ENCODE measurements at regions not wholly inside any gene's neighbourhood (a gene's known extent, or its start where the extent isn't known, plus 50 kb on each side); places are given as distances from the start of the nearest gene placed in this dataset.

DNA sequence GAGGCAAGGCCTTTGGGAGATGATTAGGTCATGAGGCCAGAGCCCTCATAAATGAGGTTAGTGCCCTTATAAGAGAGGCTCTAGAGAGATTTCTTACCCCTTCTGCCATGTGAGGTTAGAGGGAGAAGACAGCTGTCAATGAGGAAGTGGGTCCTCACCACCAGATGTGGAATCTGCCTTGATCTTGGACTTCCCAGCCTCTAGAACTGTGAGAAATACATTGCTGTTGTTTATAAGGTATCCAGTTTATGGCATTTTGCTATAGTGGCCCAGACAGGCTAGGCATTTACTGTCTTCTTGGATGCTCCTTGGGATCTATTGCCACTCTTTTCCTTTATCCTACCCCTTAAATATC, 57.1 kb upstream of the CITED2 start:
- no peaks in the 10 kb centered on the region for H3K9me3 ChIP-seq
- H3K27me3 ChIP-seq (replicated peaks; ENCODE audit: insufficient read depth) = no peaks in the 10 kb centered on the region
- DNase-seq (ENCODE audit: low spot score) = no peak
- intact Hi-C loops (cut with DNase I) = no loop called here
- TF ChIP-seq, protein P1, sequence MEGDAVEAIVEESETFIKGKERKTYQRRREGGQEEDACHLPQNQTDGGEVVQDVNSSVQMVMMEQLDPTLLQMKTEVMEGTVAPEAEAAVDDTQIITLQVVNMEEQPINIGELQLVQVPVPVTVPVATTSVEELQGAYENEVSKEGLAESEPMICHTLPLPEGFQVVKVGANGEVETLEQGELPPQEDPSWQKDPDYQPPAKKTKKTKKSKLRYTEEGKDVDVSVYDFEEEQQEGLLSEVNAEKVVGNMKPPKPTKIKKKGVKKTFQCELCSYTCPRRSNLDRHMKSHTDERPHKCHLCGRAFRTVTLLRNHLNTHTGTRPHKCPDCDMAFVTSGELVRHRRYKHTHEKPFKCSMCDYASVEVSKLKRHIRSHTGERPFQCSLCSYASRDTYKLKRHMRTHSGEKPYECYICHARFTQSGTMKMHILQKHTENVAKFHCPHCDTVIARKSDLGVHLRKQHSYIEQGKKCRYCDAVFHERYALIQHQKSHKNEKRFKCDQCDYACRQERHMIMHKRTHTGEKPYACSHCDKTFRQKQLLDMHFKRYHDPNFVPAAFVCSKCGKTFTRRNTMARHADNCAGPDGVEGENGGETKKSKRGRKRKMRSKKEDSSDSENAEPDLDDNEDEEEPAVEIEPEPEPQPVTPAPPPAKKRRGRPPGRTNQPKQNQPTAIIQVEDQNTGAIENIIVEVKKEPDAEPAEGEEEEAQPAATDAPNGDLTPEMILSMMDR (IDR thresholded peaks at IDR 0.05) = no peak
- TF ChIP-seq POLR2A (IDR thresholded peaks at IDR 0.05) (no peak), POLR2AphosphoS5 (IDR thresholded peaks at IDR 0.05) (no peak)
- no peaks in the 10 kb centered on the region for H3K4me1 ChIP-seq (replicated peaks)
- no peak overlapping the region for H3K4me3 ChIP-seq
- no peak overlapping the region for H3K27ac ChIP-seq
- H3K36me3 ChIP-seq = no peaks in the 10 kb centered on the region

DNA sequence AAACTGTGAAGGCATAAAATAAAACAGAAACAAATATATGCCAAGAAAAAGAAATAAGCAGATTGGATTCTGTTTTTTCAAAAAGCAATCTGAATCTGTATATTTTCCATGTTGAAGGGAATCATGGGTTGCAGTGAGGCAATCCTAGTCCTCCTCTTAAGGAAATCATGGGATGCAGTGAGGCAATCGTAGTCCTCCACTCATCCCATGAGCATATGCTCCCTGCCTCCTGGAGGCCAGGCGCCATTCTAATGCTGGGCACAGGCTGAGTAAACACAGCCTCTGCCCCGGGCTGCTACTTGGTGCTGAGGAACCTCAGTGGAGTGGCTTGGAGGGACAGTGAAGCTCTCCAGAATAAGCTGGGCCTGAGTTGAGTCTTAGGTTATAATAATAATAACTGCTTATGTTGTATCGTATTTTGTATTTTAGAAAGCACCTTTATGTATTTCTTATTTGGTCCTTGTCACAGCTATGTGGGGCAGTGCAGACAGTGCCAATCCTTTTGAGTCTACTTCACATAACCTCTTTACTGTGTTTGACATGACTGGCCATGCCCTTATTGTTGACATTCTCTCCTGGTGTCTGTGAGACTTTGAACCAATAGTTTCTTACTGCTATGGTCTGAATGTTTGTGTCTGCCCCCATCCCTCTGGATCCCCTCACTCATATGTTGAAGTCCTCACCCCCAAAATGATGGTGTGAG, 56.6 kb upstream of the CITED2 start:
- Histone ChIP-seq H3K4me1 (replicated peaks) (no peaks in the 10 kb centered on the region), H3K4me3 (no peak overlapping the region), H3K27ac (no peak overlapping the region), H3K27me3 (replicated peaks; ENCODE audit: insufficient read depth) (no peaks in the 10 kb centered on the region), H3K9me3 (no peaks in the 10 kb centered on the region), H3K36me3 (no peaks in the 10 kb centered on the region)
- no peak for TF ChIP-seq POLR2A (IDR thresholded peaks at IDR 0.05)
- TF ChIP-seq POLR2AphosphoS5 (IDR thresholded peaks at IDR 0.05) = no peak
- TF ChIP-seq, protein P1 (IDR thresholded peaks at IDR 0.05) = no peak
- 91% methylated on average over 4 of the region's 4 CpGs for WGBS
- intact Hi-C loops (cut with DNase I) = no loop called here
- DNase-seq (ENCODE audit: low spot score) = no peak

DNA sequence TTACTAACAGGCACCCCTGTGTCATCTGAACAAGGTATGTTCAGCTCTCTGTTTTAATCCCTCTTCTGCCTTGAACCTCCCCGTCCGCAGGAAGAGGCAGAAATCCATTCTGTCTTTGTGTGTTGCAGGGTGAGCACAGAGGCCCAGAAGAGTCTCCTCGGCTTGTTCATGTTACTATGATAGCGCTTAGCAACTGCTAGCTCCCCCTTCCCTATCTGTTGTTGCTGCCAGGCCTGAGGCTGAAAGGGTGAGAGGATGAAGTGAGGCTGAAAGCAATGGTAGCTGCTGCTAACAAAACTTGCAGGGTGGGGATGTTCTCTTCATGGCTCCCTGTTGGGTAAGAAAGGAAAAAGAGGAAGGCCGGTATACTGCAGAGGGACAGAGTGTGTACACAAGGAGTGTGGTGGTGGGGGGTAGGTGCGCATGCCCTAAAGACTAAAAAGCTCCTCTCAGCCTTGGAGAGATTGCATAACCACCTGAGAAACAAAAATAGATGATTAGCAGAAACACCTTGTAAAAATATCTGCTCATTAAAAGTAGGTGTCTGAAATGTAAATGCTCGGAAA, 55.2 kb upstream of the CITED2 start:
- Histone ChIP-seq H3K27me3 (replicated peaks; ENCODE audit: insufficient read depth) (no peaks in the 10 kb centered on the region), H3K9me3 (no peaks in the 10 kb centered on the region), H3K4me3 (no peak overlapping the region), H3K27ac (no peak overlapping the region), H3K36me3 (no peaks in the 10 kb centered on the region), H3K4me1 (replicated peaks) (no peaks in the 10 kb centered on the region)
- intact Hi-C loops (cut with DNase I) = no loop called here
- TF ChIP-seq, protein P1 (IDR thresholded peaks at IDR 0.05) = no peak
- DNase-seq (ENCODE audit: low spot score) = no peak
- 87% methylated on average over 7 of the region's 7 CpGs for WGBS

DNA sequence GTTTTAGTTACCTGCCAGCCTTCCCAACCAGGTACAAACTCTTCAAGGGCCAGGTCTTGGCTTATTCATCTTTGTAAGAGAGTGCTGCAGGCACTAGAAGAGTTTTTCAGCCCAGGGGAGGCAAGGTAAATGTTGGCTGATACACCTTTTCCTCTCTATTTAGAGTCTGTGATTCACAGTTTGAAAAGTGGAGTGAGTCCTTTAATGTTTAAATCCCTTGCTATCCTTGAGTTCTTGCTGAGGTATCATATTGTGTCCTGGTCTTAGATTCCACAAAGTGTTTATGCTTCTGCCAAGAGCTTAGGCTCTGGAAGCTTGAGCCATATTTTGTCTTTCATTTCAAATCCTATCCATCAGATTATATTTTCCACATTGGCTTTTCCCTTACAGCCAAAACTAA, 52.8 kb upstream of the CITED2 start:
- H3K36me3 ChIP-seq = no peaks in the 10 kb centered on the region
- intact Hi-C loops (cut with DNase I) = no loop called here
- H3K4me1 ChIP-seq (replicated peaks) = no peaks in the 10 kb centered on the region
- H3K9me3 ChIP-seq = no peaks in the 10 kb centered on the region
- no peak for TF ChIP-seq POLR2A (IDR thresholded peaks at IDR 0.05)
- TF ChIP-seq, protein P1 (IDR thresholded peaks at IDR 0.05) = no peak
- no peak for TF ChIP-seq POLR2AphosphoS5 (IDR thresholded peaks at IDR 0.05)
- no peak for DNase-seq (ENCODE audit: low spot score)
- H3K27me3 ChIP-seq (replicated peaks; ENCODE audit: insufficient read depth) = no peaks in the 10 kb centered on the region
- H3K27ac ChIP-seq = no peak overlapping the region
- H3K4me3 ChIP-seq = no peak overlapping the region

DNA sequence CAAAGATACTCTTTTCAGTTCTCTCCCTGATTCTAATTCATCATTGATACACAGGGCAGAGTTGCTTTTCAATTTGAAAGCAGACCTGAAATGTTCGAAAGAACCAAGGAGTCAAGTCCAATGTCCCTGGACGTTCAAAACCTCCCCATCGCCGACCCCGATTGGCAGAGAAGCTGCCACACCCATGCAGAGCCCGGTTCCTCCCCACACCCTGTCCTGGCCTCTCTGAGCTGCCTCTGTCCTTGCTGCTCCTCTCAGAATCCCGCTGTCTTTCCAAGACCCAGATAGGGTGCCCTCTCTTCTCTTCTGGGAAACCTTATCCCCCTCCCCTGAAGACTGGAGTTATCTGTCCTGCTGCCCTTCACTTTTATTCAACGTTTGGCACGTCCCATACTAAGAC, 52.3 kb upstream of the CITED2 start:
- Histone ChIP-seq H3K4me3 (no peak overlapping the region), H3K4me1 (replicated peaks) (no peaks in the 10 kb centered on the region), H3K27me3 (replicated peaks; ENCODE audit: insufficient read depth) (no peaks in the 10 kb centered on the region), H3K27ac (no peak overlapping the region), H3K9me3 (no peaks in the 10 kb centered on the region), H3K36me3 (no peaks in the 10 kb centered on the region)
- intact Hi-C loops (cut with DNase I) = no loop called here
- 91% methylated on average over 9 of the region's 9 CpGs for WGBS
- no peak for TF ChIP-seq POLR2AphosphoS5 (IDR thresholded peaks at IDR 0.05)
- no peak for TF ChIP-seq POLR2A (IDR thresholded peaks at IDR 0.05)
- TF ChIP-seq, protein P1 (IDR thresholded peaks at IDR 0.05) = no peak
- DNase-seq (ENCODE audit: low spot score) = no peak
